8988T (cell line): ENCODE measurements at regions not wholly inside any gene's neighbourhood (a gene's known extent, or its start where the extent isn't known, plus 50 kb on each side); places are given as distances from the start of the nearest gene placed in this dataset.

Experiments used
- DNase-seq: peaks from one replicate; pipeline ENCODE4 v3.0.0; 2011

DNA sequence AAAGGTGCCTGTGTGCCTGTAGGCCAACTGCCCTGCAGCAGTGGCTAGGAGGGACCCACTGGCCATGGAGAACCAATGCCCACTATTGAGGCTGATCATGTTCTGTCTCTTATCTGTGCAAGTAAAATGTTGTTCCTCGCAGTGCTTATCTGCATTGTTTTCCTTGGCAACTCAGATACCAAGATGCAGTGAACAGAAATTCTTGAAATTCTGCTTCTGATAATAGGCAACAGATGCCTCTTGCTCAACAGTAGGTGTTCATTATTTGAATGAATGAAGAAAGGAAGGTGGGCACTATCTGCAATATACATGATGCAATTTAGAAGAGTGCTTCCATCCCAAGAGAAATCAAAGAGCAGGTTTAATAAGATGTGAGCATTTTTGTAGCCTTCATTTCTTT, 232.2 kb downstream of the NUAK1 start:
- no peak for DNase-seq

DNA sequence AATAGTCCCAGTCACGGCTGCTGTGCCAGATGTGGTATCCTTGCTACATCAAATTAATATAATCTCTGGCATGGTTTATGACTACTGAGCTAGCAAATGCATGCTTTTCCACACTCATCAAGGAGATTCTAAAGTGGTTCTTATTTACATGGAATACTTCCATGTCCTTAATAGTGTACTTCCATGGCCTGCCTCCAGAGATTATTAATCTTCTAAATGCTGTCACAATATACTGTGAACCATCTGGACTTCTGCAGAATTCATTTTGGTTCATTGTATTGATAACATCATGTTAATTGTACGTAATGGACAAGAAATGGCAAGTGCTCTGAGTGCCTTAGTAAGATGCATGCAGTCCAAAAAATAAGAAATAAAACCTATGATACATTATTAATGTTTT, 230.8 kb downstream of the NUAK1 start:
- no peak for DNase-seq

DNA sequence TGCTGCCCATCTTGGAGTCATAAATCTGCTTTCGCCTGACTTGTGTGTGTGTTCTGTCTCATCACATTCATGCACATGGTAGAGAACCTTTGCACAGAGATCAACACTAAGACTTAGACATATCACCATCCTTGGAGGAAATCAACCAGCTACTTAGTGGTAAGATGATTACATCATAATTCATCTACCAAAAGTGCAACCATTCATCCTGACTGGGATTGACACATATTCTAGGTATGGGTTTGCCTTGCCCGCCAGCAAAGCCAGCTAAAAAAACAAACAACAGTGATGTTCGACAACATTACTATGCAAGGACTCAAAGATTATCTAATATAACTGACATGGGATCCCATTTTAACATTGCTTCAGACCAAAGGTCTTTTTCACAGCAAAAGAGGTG, 228.7 kb downstream of the NUAK1 start:
- no peak for DNase-seq

DNA sequence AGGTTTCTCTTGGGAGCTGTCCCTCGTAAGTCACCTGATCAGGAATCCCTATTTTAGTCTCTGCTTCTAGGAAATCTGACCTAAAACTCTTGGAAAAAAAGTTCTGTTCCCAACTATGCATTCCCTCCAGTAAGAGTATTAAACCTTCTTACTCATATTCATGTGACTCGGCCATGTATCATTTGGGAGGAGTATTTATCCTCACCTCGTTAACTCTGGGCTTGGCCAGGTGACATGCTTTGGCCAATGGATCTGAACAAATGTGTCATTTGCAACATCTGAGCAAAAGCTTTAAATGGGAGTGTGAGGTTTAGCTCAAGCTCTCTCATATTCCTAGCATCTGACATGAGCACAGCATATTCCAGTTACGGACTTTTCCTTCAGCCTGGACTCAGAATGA, 226.8 kb downstream of the NUAK1 start:
- no peak for DNase-seq

- DNase-seq: no peak
Observed at GRCh38 chr12:105912882-105913678, 225.7 kb downstream of the NUAK1 start.

DNA sequence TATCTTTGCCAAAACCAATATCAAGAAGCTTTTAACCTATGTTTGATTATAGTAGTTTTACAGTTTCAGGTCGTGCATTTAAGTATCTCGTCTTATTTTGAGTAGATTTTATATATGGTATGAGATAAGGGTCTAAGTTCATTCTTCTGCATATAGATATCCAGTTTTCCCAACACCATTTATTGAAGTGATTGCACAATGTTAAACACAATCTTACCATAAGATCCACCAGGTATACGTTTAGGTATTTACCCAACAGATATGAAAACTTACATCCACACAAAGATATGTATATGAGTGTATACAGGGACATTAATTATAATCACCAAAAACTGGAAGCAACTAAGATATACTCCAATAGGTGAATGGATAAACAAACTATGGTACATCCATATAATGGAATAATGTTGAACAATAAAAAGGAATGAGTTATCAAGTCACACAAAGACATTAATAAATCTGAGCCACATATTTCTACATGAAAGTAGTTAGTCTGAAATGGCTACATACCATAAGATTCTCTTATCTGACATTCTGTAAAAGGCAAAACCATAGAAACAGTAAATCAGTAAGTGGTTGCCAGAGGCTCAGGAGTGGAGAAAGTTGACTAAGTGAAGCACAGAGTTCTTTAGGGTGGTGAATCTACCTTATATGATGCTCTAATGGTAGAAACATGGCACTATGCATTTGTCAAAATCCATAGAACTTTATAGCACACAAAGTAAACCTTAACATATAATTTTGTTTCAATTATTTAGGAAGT, 222.6 kb downstream of the NUAK1 start:
- no peak for DNase-seq

- DNase-seq: no peak
Observed at GRCh38 chr12:105916760-105917039, 222.1 kb downstream of the NUAK1 start.

GRCh38 chr12:105920161-105920684, 218.5 kb downstream of the NUAK1 start:
- no peak for DNase-seq

DNA sequence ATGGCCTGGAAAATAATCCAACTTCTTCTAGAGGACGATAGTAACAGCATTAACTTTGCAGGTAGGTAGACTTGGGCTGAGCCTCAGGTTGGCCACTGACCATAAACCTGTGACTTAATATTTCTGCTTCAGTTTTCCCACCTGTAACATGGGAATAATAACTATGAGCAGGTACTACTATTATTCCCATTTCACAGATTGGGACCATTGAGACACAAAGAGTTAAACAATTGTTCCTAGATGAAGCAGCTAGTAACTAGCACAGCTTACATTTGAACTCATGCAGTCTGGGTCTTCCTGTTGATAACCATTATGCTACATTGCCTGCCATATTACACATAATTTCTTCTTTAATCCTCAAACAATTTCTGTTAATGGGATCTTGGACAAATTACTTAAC, 217.7 kb downstream of the NUAK1 start:
- no peak for DNase-seq

- DNase-seq: no peak
Observed at GRCh38 chr12:105921872-105922669, 216.7 kb downstream of the NUAK1 start.

- DNase-seq: no peak
Observed at GRCh38 chr12:105922670-105923102, 216.1 kb downstream of the NUAK1 start.

DNA sequence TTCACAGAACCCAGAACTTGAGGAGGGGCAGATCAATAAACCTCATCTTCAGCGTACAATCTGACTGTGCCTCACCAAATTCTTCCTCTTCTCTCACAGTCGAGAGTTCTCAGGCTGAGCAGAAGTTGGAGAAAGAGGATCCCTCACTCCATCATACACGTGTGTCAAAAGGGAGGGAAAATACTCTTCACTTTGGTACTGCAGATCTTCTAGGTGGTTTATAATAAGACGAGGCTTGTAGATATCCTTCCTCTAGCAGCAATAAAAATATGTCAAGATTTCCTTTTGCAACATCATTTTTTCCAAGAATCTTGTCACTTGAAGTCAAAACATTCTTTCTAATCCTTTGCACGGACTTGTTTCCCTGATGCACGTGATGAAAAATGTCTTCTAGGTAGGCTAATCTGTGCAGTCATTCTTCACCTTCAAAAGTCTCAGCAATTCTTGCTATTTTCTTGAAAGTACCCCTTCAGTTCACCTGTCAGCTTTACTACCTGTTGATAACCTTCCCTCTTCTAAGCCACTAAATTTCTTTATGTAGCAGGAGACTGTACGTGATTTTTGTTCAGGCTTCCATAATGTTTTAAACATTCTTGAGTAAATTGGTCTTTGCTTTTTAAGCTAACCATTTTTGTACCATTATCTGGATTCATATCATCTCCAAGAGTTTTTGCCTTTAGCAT, 214.1 kb downstream of the NUAK1 start:
- DNase-seq: no peak

DNA sequence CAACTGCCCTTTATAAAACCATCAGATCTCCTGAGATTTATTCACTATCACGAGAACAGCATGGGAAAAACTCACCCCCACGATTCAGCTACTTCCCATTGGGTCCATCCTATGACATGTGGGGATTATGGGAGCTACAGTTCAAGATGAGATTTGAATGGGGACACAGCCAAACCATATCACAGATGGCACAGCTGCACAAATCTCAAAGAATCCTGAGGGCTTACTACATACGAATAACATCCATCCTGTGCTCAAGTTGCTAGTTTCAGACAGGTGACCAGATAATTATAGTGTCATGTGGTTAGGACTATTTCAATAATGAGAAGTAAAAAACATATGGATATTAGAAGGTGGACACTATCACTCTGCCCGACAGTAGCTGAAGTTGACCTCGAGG, 211.2 kb downstream of the NUAK1 start:
- DNase-seq: no peak

- DNase-seq: no peak
Observed at GRCh38 chr12:105928436-105928835, 210.3 kb downstream of the NUAK1 start.

GRCh38 chr12:105929192-105929591, 209.6 kb downstream of the NUAK1 start:
- DNase-seq: no peak

- no peak for DNase-seq
Observed at GRCh38 chr12:105930557-105931503, 207.9 kb downstream of the NUAK1 start.

DNA sequence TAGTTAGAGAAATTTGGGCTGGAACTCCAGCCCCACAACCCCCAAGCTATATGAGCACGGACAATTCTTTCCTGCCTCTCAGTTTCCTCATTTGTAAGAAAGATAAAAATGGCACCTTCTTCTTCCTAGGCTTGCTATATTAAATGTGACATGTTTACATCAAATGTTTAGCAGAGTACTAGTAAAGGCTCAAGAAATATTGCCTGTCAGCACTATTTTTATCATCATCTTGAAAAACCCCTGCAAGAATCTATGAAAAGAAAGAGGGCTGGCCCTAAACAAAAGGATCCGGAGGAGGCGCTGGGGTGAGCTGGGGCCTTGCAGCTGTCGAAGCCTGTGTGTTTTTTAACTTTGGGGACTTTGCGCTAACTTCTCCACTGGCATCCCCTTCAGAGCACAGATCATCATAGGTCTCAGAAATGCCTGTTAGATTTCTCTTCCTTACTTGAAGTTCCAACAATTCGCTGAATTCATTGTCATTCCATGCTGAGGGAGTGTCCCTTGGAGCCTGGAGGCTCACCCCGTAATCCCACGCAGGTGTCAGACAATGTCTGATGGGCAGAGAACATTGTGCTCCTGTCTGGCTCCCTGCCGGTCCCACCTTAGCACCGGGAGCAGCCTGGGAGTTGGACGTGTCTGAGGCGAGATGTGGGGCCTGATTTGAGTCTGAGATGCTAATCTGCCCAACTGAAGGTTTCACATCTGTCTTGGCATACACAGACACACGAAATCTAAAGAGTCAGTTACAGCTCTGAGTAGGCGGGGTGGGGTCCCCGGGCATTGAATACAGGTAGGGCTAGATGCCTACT, 206.8 kb downstream of the NUAK1 start:
- DNase-seq: no peak

DNA sequence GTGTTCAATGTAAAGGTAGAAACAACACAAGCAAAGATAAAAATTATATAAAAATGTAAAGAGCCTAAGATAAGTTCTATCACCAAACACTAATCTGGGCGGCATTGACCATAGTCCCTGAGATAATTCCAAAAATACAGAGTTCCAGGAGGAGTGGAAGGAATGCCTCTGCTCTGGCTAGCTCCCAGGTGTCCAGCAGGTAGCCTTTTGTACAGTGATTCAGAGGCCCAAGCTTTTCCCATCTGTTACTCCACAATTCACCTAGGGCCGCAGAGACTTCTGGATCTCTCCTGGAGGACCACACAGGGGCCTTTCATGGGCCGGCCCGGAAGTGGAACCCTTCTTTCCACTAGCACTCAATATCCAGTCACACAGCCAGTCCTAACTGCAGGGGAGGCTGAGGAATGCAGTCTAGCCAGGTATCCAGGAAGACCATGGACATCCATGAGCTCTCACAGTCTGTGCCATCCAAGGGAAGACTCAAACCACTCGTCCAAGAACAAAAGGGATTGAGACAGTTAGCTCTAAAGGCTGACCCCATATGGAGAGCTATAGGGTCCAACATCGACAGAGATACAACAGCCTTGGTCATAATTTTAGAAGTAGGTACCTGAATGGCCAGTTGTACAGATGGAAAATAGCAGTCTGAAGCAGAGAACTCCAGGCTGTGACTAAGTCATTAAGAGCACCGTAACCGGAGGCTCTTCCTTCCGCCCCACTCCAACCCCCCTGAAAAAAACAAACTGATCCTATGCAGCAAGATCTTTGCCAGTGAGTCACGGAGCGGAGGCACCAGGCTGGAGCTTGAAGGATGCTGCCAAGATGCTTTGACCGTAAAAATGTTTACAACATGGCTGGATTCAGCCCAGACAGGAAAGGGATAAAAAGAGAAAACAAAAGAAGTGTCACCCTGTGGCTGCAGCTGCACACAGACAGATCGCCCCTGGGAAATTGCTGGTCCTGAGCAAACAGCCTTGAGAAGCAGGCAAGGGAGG, 204.8 kb downstream of the NUAK1 start:
- DNase-seq: no peak

GRCh38 chr12:105935106-105935505, 203.6 kb downstream of the NUAK1 start:
- DNase-seq: no peak

DNA sequence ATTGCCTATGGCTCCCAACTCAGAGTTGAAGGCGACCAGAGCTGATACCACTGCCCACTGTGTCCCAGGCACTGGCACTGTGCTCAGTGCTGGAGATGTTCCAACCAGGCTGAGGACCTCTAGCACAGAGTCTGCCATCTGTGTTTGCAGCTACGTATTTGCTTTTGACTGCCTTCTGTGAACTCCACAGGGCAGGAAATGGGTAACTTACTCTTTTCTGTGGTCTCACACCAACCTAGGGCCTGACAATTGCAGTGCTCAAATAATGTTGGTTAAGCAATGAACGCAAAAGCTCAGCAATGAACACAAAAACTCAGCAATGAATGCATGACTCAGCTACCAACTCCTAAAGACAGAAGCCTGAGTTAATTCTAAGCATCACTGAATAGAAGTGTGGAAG, 202.8 kb downstream of the NUAK1 start:
- no peak for DNase-seq
